ENCODE measurements at regions not wholly inside any gene's neighbourhood (a gene's known extent, or its start where the extent isn't known, plus 50 kb on each side); places are given as distances from the start of the nearest gene placed in this dataset.

DNA sequence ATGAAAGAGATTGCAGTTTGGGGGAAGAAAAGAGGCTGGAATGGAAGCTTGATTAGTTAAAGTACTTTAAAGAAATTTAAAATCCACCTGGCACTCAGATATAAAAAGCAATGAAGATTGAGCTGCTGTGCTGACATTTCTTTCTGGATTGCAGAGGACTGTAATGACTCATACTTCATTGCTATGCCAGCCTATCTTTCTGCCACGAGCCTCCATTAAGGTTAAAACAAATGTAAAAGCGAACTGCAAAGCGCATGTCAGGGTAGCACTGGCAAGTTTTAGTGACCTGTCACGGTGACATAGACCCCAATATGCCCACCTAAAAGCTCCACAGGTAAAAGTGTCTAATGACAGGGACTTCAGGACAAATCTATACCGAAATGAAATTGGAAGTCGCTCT, 449.6 kb downstream of the C6orf118 start:
- ATAC-seq (replicated peaks in 6 of 8): peak in 5 of 8 experiments; percentile 34 to 67 (median 53)
- Histone ChIP-seq H3K4me1 (replicated peaks in 1 of 2) (peaks cover 0 to 6% of the 10 kb centered on the region in 2 donors), H3K27ac (no peak overlapping the region), H3K4me3 (no peak overlapping the region)
- in situ Hi-C loops (cut with MboI; ENCODE audit: low pct_unique_long_range_greater_than_20kb in 2 of 9, low sequenced_read_pairs in 9 of 9, unreplicated experiment in 9 of 9): no loop called here
- WGBS, 10 experiments: 20 to 82% (median 60%) methylated on average over 1 to 6 of the region's 6 CpGs; no CpG with 5 or more reads in 1 of the 10 experiments

DNA sequence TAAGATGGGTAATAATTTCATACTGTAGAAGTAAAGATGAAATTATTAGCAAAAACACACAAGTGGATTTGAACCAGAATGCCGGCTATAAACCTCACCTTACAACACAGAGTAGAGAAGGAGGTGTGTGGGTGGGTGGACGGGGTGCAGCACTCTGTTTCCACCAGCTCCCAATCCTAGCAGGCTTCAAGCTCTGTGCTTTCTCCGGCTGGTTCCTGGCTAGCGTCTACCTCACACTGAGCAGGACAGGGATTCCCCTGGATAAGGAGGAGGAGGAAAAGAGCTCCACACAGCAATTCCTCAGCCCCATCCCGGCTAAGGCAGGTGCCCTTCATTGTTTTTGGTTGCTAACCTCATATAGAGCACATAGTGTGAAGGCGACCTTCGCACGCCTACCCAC, 453.3 kb downstream of the C6orf118 start:
- H3K4me1 ChIP-seq (replicated peaks in 1 of 2): peaks cover 0 to 6% of the 10 kb centered on the region in 2 donors
- in situ Hi-C loops (cut with MboI; ENCODE audit: low pct_unique_long_range_greater_than_20kb in 2 of 9, low sequenced_read_pairs in 9 of 9, unreplicated experiment in 9 of 9): no loop called here
- WGBS, 10 experiments: 0 to 91% (median 59%) methylated on average over 1 to 7 of the region's 8 CpGs
- ATAC-seq (replicated peaks in 6 of 8): no peak
- no peak overlapping the region for H3K27ac ChIP-seq
- no peak overlapping the region for H3K4me3 ChIP-seq

DNA sequence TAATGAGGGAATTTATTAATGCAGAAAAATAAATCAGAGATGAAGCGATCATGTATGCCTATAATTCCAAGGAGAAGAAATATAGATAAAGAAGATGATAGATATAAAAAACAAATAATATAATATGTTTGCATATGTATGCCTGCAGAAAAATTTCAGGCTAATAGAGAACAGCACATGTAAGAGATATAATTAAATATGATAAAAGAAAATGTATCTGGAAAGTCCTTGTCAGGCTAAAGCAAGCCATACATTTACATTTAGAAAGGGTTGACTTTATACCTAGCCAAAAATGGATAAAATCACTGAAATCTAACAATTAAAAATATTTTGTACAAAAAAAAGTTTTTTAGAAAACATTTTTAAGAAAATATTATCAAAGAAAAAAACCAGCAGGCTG, 454.1 kb downstream of the C6orf118 start:
- 0 to 100% (median 86%) methylated on average over 1 of the region's 1 CpG for WGBS, 10 experiments
- ATAC-seq (replicated peaks in 6 of 8): no peak
- H3K4me3 ChIP-seq: no peak overlapping the region
- no peak overlapping the region for H3K27ac ChIP-seq
- in situ Hi-C loops (cut with MboI; ENCODE audit: low pct_unique_long_range_greater_than_20kb in 2 of 9, low sequenced_read_pairs in 9 of 9, unreplicated experiment in 9 of 9): no loop called here
- peaks cover 0 to 6% of the 10 kb centered on the region in 2 donors for H3K4me1 ChIP-seq (replicated peaks in 1 of 2)

DNA sequence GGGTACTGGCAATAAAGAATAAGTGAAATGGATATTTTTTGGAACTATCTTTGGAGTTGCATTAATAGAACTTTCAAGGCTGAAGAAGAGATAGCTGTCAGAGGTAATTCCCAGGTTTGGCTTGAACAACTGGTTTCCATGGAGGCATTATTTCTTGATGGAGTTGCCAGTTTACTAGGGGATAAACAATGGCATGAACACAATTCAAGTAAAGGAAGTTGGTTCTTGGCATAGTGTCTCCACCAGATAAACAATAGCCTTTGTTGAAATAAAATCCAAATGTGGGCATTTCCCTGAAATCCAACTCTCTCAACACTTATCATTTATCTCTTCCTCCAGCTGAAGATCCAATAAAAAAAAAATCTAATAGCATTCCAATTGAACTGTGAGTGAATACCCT, 454.9 kb downstream of the C6orf118 start:
- Histone ChIP-seq H3K4me1 (replicated peaks in 1 of 2) (no peaks in the 10 kb centered on the region), H3K4me3 (no peak overlapping the region), H3K27ac (no peak overlapping the region)
- in situ Hi-C loops (cut with MboI; ENCODE audit: low pct_unique_long_range_greater_than_20kb in 2 of 9, low sequenced_read_pairs in 9 of 9, unreplicated experiment in 9 of 9): no loop called here
- ATAC-seq (replicated peaks in 6 of 8): no peak

DNA sequence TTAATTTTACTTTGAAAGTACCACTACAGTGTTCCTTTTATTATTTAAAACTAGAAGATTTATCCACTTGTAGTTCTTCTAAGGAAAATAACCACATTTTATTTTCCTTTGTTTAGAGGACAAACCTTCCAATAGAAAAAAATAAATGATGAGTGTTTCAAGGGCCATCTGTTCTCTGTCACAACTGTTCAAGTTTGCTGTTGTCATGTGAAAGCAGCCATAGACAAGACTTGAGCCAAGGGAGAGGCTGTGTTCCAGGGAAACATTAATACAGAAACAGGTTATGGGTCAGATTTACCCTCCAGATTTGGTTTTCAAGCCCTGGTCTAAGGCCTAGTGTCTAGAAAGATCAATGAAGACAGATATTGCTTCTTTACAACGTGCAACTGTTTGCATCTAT, 463.6 kb downstream of the C6orf118 start:
- ATAC-seq (replicated peaks in 6 of 8): no peak
- Histone ChIP-seq H3K4me1 (replicated peaks in 1 of 2) (peaks cover 0 to 3% of the 10 kb centered on the region in 2 donors), H3K4me3 (no peak overlapping the region), H3K27ac (no peak overlapping the region)
- WGBS, 10 experiments: 0 to 80% (median 51%) methylated on average over 1 of the region's 1 CpG; no CpG with 5 or more reads in 2 of the 10 experiments
- in situ Hi-C loops (cut with MboI; ENCODE audit: low pct_unique_long_range_greater_than_20kb in 2 of 9, low sequenced_read_pairs in 9 of 9, unreplicated experiment in 9 of 9): no loop called here

DNA sequence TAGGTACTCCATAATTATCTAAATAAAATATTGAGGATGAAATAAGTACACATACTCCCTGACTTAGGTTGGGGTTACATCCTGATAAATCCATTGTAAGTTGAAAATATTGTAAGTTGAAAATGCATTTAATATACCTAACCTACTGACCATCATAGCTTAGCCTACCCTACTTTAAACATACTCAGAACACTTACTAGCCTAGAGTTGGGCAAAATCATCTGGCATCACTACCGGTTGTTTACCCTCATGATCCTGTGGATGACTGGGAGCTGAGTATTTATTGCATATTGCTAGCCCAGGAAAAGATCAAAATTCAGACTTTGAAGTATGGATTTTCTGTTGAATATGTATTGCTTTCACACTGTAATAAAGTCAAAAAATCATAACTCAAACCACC, 467.3 kb downstream of the C6orf118 start:
- Histone ChIP-seq H3K4me1 (replicated peaks in 1 of 2) (no peaks in the 10 kb centered on the region), H3K4me3 (no peak overlapping the region), H3K27ac (no peak overlapping the region)
- WGBS, 10 experiments: 50 to 89% (median 86%) methylated on average over 1 of the region's 1 CpG; no CpG with 5 or more reads in 3 of the 10 experiments
- in situ Hi-C loops (cut with MboI; ENCODE audit: low pct_unique_long_range_greater_than_20kb in 2 of 9, low sequenced_read_pairs in 9 of 9, unreplicated experiment in 9 of 9): no loop called here
- no peak for ATAC-seq (replicated peaks in 6 of 8)

DNA sequence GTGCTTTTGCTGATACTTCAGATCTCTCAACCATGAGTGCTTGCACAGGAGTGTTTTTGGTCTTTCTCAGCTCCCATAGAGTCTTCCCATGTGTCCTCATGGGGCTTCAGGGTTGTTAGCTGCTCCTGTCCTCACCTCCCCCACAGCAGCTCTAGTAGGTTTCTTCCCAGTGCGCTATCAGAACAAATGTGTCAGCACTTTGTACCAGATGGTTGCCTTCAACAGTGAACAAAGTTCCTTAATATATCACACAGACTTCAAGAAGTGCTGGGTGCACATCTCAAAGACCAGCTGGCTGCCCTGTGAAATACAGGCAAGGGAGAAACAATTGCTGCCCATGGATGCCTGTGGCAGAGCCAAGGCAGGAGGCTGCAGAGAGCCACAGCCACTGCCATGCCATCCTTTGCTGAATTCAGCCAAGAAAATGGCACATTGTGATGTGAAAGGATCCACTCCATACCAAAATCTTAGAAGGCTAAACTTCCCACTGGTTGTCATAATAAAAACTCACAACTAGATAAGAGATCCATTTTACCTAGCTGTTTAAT, 471.3 kb downstream of the C6orf118 start:
- in situ Hi-C loops (cut with MboI; ENCODE audit: low pct_unique_long_range_greater_than_20kb in 2 of 9, low sequenced_read_pairs in 9 of 9, unreplicated experiment in 9 of 9): no loop called here
- Histone ChIP-seq H3K4me3 (no peak overlapping the region), H3K4me1 (replicated peaks in 1 of 2) (peaks cover 0 to 4% of the 10 kb centered on the region in 2 donors), H3K27ac (no peak overlapping the region)
- 17 to 83% (median 43%) methylated on average over 1 of the region's 1 CpG; no CpG with 5 or more reads in 7 of the 10 experiments for WGBS, 10 experiments
- ATAC-seq (replicated peaks in 6 of 8): no peak

DNA sequence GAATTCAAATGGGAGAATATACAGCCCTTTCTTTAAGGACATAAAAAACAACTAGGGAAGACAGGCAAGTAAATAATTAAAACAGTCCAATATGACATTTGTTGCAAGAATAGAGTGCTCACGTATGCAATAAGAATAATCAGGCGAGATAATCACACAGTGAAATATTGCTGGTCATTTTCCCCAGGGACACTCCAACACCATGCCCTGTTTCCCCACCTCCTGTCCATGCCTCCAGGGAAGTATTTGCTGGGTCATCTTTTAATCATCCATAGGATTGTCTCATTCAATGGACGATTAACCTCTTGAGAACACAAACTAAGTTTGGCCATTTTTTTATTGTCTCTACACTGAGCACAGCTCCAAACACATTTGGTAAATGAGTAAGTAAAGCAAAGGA, 472.9 kb downstream of the C6orf118 start:
- Histone ChIP-seq H3K4me1 (replicated peaks in 1 of 2) (peaks cover 0 to 4% of the 10 kb centered on the region in 2 donors), H3K4me3 (no peak overlapping the region), H3K27ac (no peak overlapping the region)
- WGBS, 10 experiments: 14 to 75% (median 55%) methylated on average over 1 to 3 of the region's 3 CpGs; no CpG with 5 or more reads in 2 of the 10 experiments
- in situ Hi-C loops (cut with MboI; ENCODE audit: low pct_unique_long_range_greater_than_20kb in 2 of 9, low sequenced_read_pairs in 9 of 9, unreplicated experiment in 9 of 9): no loop called here
- ATAC-seq (replicated peaks in 6 of 8): peak in 3 of 8 experiments; percentile 46 to 57 (median 55)

DNA sequence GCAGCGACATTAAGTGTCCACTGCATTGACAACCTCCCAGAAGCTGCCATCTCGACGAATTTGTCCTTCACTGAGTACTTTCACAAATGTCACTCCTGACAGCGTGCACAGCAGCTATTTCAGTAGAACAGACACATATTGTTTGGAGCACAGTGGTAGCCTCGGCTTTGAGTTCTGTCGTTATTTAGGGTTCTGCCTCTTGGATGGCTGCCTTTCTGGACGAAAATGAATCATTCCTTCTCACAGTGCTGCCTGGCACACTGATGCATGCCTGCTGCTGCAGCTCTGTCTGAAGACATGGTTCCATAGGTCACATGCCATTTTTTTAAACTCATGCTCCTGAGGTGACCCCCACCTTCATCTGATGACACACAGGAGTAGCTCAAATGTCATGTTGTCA, 477.0 kb downstream of the C6orf118 start:
- Histone ChIP-seq H3K4me3 (no peak overlapping the region), H3K4me1 (replicated peaks in 1 of 2) (peaks cover 0 to 4% of the 10 kb centered on the region in 2 donors), H3K27ac (no peak overlapping the region)
- in situ Hi-C loops (cut with MboI; ENCODE audit: low pct_unique_long_range_greater_than_20kb in 2 of 9, low sequenced_read_pairs in 9 of 9, unreplicated experiment in 9 of 9): no loop called here
- WGBS, 10 experiments: 0 to 100% (median 58%) methylated on average over 1 to 7 of the region's 7 CpGs
- ATAC-seq (replicated peaks in 6 of 8): no peak

DNA sequence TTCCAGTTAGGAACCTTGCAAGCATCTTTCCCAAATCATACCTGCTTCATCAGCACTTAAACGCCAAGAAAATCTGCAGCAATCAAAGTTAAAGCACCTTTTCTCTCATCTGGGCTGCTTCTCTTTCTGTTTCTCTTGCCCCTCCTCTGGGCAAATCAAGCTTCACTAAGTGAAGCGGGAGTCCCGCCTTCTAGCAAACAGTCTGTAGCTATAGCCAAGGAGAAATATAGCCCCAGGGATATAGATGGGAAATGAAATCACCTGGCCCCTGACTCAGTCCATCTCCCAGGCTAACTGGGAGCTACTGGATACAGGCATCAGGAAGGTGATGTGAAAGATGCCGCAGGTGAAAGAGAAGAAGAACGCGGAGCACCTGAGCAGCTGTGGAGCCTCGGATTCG, 481.9 kb downstream of the C6orf118 start:
- in situ Hi-C loops (cut with MboI; ENCODE audit: low pct_unique_long_range_greater_than_20kb in 2 of 9, low sequenced_read_pairs in 9 of 9, unreplicated experiment in 9 of 9): no loop called here
- ATAC-seq (replicated peaks in 6 of 8): peak in 1 of 8 experiments; percentile 37
- WGBS, 10 experiments: 18 to 100% (median 81%) methylated on average over 2 to 6 of the region's 8 CpGs; no CpG with 5 or more reads in 1 of the 10 experiments
- Histone ChIP-seq H3K27ac (no peak overlapping the region), H3K4me3 (no peak overlapping the region), H3K4me1 (replicated peaks in 1 of 2) (no peaks in the 10 kb centered on the region)

DNA sequence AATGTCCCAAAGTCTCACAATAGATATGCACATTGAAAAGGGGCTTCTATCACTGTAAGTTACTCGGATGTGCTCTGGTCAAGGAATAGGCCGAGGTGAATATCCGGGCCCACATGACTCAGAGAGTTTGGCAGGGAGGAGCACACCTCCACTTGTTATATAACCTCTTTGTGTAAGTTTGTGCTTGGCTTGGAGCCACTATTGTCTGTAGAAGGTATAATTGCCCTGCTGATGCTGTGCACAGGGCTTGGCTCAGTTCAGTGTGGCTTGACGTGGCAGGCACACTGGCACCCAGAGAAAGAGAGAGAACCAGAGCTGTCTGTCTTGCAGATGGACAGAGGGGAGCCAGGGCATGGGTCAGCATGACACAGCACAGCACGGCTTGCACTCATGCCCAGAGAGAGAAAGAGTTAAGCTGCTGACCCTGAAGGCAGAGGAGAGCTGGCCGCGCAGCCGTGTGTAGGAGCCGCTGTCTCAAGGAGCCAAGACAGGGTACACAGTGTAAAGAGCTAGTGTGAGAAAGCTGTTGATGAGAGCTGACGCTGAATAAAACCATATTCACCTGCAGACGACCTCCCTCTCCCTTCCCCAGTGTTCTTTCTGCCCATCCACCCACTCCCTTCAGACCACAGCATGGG, 482.5 kb downstream of the C6orf118 start:
- H3K4me3 ChIP-seq: no peak overlapping the region
- in situ Hi-C loops (cut with MboI; ENCODE audit: low pct_unique_long_range_greater_than_20kb in 2 of 9, low sequenced_read_pairs in 9 of 9, unreplicated experiment in 9 of 9): no loop called here
- H3K4me1 ChIP-seq (replicated peaks in 1 of 2): no peaks in the 10 kb centered on the region
- no peak overlapping the region for H3K27ac ChIP-seq
- 36 to 100% (median 88%) methylated on average over 1 to 9 of the region's 11 CpGs; no CpG with 5 or more reads in 1 of the 10 experiments for WGBS, 10 experiments
- peak in 3 of 8 experiments; percentile 8 to 32 (median 30) for ATAC-seq (replicated peaks in 6 of 8)

DNA sequence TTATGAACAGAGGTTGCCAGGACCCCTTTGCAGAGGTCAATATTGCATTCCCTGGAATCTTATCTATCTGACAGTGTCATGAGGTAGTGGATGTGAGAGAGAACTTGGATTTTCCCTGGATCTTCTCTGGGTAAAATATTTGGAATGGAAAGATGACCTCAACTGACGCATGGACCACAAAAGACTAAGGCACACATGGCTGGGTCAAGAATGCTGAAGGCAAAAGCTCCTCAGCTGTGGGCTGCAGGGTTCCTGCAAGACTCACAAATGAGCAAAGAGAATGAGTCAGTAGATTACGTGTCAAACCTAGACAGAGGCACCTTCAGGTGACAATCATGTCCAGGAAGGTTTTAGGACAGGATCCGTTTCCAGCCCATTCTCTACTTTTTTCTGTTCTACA, 484.0 kb downstream of the C6orf118 start:
- ATAC-seq (replicated peaks in 6 of 8): no peak
- 0 to 100% (median 90%) methylated on average over 1 to 3 of the region's 3 CpGs; no CpG with 5 or more reads in 4 of the 10 experiments for WGBS, 10 experiments
- in situ Hi-C loops (cut with MboI; ENCODE audit: low pct_unique_long_range_greater_than_20kb in 2 of 9, low sequenced_read_pairs in 9 of 9, unreplicated experiment in 9 of 9): no loop called here
- H3K4me1 ChIP-seq (replicated peaks in 1 of 2): no peaks in the 10 kb centered on the region
- H3K4me3 ChIP-seq: no peak overlapping the region
- H3K27ac ChIP-seq: no peak overlapping the region

DNA sequence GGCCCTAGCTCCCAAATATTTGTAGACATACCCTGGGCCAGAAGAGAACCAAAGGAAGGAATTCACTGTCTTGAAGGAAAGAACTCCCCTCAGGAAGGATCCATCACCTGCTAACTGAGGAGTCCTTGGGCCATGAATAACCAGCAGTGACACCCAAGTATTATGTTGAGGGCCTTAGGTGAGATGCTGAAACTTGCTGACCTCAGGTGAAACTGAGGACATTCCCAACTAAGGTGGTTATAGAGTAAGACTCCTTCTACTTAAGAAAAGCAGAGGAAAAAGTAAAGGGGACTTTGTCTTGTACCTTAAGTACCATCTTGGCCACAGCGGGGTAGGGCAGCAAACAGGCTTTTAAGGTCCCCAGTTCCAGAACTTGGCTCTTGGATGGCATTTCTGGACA, 491.7 kb downstream of the C6orf118 start:
- Histone ChIP-seq H3K4me1 (replicated peaks in 1 of 2) (no peaks in the 10 kb centered on the region), H3K27ac (no peak overlapping the region), H3K4me3 (no peak overlapping the region)
- 29 to 100% (median 82%) methylated on average over 1 of the region's 1 CpG; no CpG with 5 or more reads in 4 of the 10 experiments for WGBS, 10 experiments
- in situ Hi-C loops (cut with MboI; ENCODE audit: low pct_unique_long_range_greater_than_20kb in 2 of 9, low sequenced_read_pairs in 9 of 9, unreplicated experiment in 9 of 9): no loop called here
- no peak for ATAC-seq (replicated peaks in 6 of 8)

DNA sequence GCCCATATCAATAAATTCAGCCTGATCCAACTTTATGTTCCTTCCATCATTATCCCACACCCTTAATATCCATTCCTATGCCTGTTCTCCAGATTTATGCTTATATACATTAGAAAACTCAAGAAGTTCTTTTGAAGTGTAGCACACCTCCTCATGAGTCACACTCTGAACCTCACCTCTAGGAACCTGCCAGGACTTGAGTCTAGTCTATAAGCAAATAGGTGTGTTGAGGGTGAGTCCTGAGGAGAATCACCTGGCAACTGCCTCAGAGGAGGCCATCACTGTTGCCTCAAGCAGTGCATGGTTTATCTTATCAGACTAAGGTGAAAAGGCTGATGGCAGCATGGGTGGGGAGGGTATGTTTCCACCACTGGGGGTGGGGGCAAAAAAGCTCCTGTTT, 496.7 kb downstream of the C6orf118 start:
- ATAC-seq (replicated peaks in 6 of 8): no peak
- in situ Hi-C loops (cut with MboI; ENCODE audit: low pct_unique_long_range_greater_than_20kb in 2 of 9, low sequenced_read_pairs in 9 of 9, unreplicated experiment in 9 of 9): no loop called here

More for the DNA sequence above, 496.7 kb downstream of the C6orf118 start:
- no peaks in the 10 kb centered on the region for H3K4me1 ChIP-seq (replicated peaks in 1 of 2)
- H3K4me3 ChIP-seq: no peak overlapping the region
- H3K27ac ChIP-seq: no peak overlapping the region
